GM21447 (cell line): ENCODE measurements at regions not wholly inside any gene's neighbourhood (a gene's known extent, or its start where the extent isn't known, plus 50 kb on each side); places are given as distances from the start of the nearest gene placed in this dataset.

Source experiments
- ATAC-seq: cut with Tn5 transposase; IDR thresholded peaks from one replicate; pipeline ENCODE4 v1.9.1; 2021; ENCODE audit not compliant: unreplicated experiment

DNA sequence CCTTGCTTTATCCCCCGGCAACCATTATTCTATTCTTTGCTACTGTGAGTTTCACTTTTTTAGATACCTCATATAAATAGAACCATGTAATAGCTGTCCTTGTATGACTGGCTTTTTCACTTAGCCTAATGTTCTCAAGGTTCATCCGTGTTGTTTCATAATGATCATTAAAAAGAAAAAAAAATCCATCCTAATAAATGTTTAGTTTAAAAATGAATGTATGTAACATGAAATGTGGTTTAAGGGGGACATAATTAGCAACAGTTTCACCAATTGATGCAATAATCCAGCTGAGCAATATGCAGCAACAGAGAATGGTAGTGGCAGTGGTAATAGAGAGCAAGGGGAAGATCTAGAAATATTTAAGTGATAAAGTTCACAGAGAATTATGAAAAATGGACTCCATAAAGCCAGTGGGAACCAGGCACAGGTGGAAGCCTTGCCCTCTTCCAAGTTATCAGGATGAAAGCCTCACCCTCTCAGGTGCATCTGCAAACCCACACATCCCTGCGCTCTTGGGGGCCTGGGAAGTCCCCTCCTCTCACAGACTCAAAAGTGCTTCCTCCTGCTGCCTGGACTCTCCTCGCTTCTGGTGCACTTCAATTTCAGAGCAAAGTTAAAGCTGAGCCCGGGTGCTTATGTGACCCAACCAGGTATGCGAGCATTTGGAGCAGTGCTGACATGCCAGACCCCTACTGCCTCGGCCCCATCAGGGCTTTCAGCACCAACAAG lies 1403.3 kb upstream of the SLC39A10 start:
- ATAC-seq: no peak

DNA sequence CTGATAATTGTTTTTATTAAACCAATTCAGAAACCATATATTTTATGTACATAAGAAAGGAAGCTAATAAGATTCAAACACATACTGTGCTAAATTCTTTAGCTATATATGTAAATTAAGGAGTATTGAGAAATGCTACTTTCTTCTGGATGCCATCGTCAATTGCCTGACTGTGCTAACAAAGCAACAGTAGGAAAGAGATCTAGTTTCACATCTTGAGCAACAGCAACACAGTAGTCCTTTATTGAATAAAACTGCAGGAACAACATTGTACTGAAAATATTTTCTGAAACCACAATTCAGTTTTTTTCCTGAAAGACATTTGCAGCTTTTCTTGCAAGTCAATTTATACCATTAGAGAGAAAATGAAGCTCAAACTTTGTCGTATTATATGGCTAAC lies 1404.9 kb upstream of the SLC39A10 start:
- no peak for ATAC-seq

GRCh38 chr2:194232600-194232999 lies 1424.4 kb upstream of the SLC39A10 start:
- ATAC-seq: no peak

GRCh38 chr2:194223218-194223617 lies 1433.8 kb upstream of the SLC39A10 start:
- ATAC-seq: no peak

DNA sequence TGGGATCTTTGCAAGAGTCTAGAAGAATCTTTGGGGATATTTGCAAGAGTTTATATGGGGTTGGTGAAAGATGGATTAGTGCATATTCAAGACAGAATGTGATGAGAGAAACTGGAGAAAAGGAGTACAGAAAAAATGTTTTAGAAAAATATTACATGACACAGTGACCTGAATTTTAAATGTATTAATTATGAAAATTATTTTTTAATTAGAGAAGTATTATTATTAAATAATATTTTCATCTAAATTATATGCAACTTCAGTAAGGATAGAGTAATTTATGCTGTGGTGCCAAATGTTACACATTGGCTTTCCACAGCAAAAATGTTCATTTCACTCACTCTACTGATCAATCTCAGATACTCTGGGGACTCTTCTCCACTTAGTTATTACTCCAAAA lies 1442.8 kb upstream of the SLC39A10 start:
- no peak for ATAC-seq

DNA sequence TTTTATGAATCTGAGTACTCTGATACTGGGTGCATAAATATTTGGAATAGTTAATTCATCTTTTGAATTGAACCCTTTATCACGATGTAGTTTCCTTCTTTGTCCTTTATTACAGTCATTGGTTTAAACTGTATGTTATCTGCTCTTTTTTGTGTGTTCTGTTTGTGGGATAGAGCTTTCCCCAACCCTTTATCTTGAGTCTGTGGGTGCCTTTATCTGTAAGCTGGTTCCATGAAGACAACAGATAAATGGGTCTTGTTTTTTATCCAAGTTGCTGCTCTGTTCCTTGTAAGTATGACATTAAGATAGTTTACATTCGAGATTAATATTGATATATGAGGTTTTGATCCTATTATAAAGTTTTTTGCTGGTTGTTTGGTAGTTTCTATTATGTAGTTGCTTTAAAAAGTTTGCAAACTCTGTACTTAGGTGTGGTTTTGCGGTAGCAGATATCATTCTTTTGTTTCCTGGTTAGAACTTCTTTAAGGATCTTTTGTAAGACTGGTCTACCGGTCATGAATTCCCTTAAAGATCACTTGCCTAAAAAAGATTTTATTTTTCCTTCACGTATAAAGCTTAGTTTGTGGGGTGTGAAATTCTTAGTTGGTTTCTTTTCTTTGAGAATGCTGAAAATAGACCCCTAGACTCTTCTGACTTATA lies 1451.3 kb upstream of the SLC39A10 start:
- no peak for ATAC-seq

- ATAC-seq: no peak
These were observed 1453.1 kb upstream of the SLC39A10 start for GRCh38 chr2:194203898-194204297.

GRCh38 chr2:194182888-194183287 lies 1474.1 kb upstream of the SLC39A10 start:
- no peak for ATAC-seq

- ATAC-seq: no peak
These were observed 1480.9 kb upstream of the SLC39A10 start for GRCh38 chr2:194176134-194176533.

DNA sequence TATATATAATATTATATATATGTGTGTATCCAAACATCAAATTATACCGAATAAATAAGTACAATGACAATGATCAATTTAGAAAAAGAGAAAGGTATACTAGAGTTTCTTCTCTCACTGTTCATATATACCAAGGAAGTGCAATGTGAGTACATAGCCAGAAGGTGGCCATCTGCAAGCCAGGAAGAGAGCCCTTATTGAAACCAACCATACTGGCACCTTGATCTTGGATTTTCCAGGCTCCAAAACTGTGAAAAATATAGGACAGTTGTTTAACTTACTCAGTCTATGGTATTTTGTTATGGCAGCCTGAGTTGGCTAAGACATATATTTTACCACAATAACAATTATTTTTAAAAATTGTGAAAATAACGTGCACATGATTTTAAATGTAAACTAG lies 1490.2 kb upstream of the SLC39A10 start:
- peak; percentile 86 for ATAC-seq

DNA sequence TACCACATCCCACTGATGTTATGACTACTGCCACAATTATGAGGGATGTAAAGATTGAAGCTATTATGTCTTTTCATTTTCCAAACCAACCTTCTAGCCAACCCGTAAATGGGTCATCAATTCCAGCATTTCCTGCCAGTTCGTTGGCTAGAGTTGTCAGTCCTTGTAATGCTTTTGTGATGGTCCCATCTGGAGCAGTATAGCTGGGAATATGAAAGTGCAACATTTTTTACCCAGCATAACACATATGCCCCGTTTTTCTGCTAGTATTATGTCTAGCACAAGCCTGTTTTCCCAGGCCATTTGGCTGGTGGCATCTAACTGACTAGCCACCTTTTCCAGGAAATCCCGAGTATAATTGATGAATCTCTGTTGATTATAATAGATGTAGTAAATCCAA lies 1501.6 kb upstream of the SLC39A10 start:
- no peak for ATAC-seq

GRCh38 chr2:194151231-194151630 lies 1505.8 kb upstream of the SLC39A10 start:
- no peak for ATAC-seq

DNA sequence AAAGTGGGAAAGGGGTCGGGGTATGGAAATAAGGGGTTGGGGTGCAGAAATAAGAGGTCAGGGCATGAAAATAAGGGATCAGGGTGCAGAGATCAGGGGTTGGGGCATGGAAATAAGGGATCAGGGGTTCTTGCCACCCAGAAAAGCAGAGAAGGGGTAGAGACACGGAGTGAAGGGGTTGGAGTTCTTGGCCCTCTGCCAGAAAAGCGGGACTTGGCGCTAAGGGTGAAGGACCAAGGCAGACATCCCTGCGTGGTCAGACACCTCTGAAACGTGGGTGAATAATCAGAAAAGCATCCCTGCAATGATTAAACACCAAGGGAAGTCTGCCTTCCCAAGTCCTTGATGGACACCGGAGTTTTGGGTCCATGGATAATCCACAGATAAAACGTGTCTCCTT lies 1521.6 kb upstream of the SLC39A10 start:
- no peak for ATAC-seq

DNA sequence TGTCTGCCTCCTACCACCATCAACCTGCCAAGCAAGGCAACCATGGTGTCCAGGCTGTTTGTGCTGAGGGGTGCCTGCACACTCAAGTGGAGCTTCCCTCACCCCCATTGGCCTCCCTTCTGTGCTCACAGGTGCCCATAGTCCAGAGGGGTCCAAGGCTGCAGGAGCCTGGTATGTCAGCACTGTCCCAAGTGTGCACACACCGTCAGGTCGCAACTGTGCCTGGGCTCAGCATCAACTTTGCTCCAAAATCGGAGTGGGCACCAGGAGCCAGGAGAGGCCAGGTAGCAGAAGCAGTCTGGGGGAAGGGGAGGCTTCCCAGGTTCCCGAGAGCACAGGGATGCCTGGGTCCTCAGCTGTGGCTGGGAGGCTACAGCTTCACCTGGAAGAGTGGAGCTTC lies 1528.2 kb upstream of the SLC39A10 start:
- ATAC-seq: no peak

DNA sequence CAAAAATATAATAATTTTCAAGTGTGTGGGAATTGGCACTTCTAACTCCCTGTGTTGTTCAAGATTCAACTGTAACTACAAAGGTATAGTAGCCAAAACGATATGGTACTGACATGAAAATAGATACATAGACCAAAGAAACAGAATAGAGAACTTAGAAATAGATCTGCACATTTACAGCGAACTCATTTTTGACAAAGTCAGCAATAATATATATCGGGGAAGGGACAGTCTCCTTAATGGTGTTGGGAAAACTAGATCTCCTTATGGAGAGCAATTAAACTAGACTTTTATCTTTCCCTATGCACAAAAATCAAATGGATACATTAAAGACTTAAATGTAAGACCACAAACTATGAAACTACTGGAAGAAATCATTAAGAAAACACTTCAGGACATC lies 1530.6 kb upstream of the SLC39A10 start:
- no peak for ATAC-seq

DNA sequence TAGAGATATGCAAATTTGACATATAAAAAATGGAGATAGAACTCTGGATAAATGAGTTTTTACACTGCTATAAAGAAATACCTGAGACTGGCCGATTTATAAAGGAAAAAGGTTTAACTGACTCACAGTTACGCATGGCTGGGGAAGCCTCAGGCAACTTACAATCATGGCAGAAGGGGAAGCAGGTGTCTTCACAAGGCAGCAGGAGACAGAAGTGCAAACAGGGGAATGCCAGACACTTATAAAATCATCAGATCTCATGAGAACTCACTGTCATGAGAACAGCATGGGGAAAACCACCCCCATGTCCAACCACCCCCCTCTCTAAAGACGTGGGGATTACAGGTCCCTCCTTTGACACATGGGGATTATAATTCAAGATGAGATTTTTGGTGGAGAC lies 1540.2 kb upstream of the SLC39A10 start:
- no peak for ATAC-seq

DNA sequence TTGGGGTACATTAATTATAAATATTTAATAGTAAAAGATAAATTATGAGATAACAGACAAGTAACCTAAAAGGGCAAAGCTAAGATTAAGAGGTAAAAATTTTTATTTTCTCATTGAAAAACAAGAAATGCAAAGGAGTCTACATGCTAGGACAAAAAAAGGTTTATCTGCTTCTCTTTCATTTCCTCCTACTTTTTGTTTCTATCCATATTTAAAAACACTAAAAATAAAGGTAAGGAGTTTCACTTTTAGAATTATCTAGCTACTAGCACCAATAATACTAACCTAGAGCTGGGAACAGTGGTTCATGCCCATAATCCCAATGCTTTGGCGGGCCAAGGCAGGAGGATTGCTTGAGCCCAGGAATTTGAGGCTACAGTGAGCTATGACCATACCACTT lies 1551.7 kb upstream of the SLC39A10 start:
- no peak for ATAC-seq

DNA sequence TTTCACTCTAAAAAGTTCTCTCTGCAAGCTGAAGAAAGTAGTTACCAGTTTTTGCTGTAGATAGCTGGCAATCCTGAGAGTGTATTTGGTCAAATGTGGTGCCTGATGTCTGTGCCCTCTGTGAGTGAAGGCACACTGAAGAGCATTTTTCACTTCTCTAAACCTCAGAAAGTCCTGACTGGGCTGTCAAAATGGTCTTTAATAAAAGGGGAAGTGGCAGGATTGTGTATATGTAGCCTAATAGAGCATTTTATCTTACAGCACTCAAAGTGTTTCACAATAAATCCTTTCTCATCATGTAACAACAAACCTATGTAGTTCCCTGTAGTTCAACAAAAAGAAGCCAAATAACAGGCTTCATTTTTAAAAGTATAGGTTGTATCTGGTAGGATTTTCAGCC lies 1552.3 kb upstream of the SLC39A10 start:
- ATAC-seq: peak; percentile 71

DNA sequence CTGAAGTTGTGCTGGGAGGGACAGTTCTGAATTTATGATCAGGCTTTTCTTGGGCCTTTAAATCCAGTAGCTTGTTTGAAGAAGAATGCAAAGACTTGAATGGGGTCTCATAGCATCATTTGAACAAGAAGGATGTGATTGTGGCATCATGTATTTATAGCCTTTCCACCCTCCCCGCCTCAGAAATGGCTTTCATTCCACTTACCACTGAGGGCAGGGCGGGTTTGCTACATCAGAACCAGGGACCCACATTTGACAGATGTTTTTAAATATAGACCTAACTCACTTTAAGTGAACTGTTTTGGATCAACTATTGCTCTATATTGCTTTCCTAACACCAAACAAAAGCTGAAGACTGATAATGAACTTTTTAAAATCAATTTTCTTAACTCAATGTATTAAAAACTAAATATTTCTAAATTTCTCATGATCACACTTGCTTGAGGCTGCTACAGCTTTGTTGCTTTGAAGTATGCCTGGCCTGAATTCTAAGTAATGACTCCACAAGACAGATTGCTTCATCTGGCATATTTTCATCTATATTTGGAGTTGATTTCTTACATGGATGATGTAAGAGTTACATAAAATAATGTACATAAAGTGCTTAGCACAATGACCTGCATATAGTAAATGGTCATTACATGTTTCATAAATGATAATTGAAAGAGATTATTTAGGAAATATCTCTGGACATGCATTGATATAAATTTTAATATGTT lies 1552.9 kb upstream of the SLC39A10 start:
- ATAC-seq: no peak

DNA sequence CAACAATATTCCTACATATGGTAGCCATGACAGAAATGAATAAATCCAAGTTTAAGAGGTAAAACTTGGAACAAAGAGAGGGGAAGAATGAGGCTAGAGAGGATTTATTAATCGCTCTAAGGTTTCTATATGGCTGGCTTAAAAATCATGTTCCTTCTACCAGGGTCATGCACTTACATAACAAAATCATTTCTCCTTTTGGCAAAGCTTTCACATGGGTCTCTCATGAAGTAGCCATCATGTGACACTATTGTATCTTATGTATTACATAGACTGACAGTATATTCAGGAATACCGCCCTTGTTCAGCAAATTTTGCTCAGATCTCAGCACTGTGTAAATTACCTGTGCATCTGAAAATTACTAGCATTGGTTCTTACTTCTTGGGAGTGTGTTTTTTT lies 1554.5 kb upstream of the SLC39A10 start:
- no peak for ATAC-seq

GRCh38 chr2:194100201-194100600 lies 1556.8 kb upstream of the SLC39A10 start:
- no peak for ATAC-seq

DNA sequence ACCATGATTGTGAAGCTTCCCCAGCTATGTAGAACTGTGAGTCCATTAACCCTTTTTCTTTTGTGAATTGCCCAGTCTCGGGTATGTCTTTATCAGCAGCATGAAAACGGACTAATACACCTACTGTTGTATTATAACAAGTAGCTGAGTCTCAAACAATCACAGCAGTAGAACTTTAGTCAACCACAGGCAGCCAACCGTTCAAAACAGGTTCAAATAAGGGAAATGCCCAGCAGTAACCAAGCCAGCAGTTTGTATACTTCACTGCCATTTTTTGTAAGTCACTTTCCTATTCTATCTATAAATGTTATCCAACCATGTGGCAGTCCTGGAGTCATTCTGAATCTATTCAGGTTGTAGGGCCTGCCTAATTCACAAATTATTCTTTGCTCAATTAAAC lies 1560.6 kb upstream of the SLC39A10 start:
- no peak for ATAC-seq
